K562 (cell line): ENCODE measurements at regions not wholly inside any gene's neighbourhood (a gene's known extent, or its start where the extent isn't known, plus 50 kb on each side); places are given as distances from the start of the nearest gene placed in this dataset.

Experiments used
- BDP1 ChIP-seq: IDR thresholded peaks from 3 replicates; pipeline ENCODE4 v1.6.1; 2011; ENCODE audit not compliant: insufficient read length, insufficient read depth
- CBFA2T3 ChIP-seq: fragments of 450-650 bp; IDR thresholded peaks from 2 replicates; pipeline ENCODE4 v1.6.1; 2017
- FOXK1 ChIP-seq: sonication (generic); formaldehyde crosslinking; IDR thresholded peaks from 2 replicates; pipeline ENCODE4 v1.8.0; 2022; ENCODE audit warnings: missing genetic modification reagents, mild to moderate bottlenecking, borderline replicate concordance
- MEF2D ChIP-seq: conservative IDR thresholded peaks from 2 replicates; pipeline ENCODE4 v1.6.1; 2016; ENCODE audit warnings: low read depth, missing genetic modification characterization, missing compliant biosample characterization
- PURB ChIP-seq: sonication (generic); formaldehyde crosslinking; IDR thresholded peaks from 2 replicates; pipeline ENCODE4 v1.9.0; 2021; ENCODE audit warnings: low read depth, mild to moderate bottlenecking, missing genetic modification reagents
- TFAM ChIP-seq: fragments of 250-450 bp; sonication (Bioruptor Pico); conservative IDR thresholded peaks from 2 replicates; pipeline ENCODE4 v1.5.0; 2021; ENCODE audit warnings: mild to moderate bottlenecking, moderate library complexity
- ZNF184 ChIP-seq: sonication (generic); formaldehyde crosslinking; IDR thresholded peaks from 2 replicates; pipeline ENCODE4 v1.5.0; 2020; ENCODE audit warnings: missing genetic modification reagents
- ZNF77 ChIP-seq: fragments of 250-450 bp; sonication (Bioruptor Pico); IDR thresholded peaks from 2 replicates; pipeline ENCODE4 v1.5.0; 2020
- TF ChIP-seq, protein P1 (sequence below), 2 experiments: IDR thresholded peaks; 2 replicates each; pipeline ENCODE4 v1.6.1; 2012; ENCODE audit warnings: improper control_type of control experiment in 2 of 2, low read depth in 2 of 2, low read length in 2 of 2, borderline replicate concordance in 1 of 2
- TF ChIP-seq, protein P2 (sequence below): IDR thresholded peaks from 2 replicates; pipeline ENCODE4 v1.6.1; 2016; ENCODE audit warnings: missing genetic modification characterization, missing compliant biosample characterization
- TF ChIP-seq, protein P3 (sequence below): fragments of 200-800 bp; sonication (Bioruptor generic); IDR thresholded peaks from 2 replicates; pipeline ENCODE4 v1.6.1; 2017; ENCODE audit warnings: missing genetic modification characterization, missing compliant biosample characterization

DNA sequence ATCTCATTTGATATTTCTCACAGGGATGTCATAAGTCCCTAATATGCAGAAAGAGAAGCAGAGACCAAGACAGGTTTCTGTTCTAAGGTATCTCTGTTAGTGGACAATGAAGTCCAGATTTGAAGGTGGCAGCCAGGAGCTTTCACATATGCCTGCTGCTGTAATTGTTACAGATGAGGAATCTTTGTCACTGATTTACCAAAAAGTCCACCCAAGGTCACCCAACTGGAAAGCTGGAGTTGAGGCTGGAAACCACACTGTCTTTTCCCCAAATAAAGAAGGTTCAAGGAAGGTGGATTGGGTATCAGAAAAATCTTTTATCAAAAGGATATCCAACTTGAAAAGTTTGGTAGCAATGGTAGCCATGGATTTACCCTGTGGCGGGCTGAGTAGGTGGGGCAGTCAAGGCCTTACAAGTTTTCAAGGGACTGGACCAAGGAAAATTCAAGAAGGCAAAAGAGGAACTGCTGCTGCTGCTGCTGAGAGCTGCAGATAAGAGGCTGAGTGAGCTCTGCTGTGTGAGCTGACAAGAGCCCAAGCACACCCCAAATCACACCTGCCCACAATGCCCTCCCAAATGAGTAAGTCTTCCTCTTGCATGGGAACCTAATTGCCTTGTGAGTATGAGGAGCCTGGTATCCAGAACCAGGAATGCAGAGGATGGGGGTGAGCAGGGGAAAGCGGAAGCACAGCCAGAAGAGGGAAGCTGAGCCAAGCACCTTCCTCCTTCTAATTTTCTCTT lies 241.2 kb downstream of the ANAPC1 start (continued):
- TF ChIP-seq, protein P1, sequence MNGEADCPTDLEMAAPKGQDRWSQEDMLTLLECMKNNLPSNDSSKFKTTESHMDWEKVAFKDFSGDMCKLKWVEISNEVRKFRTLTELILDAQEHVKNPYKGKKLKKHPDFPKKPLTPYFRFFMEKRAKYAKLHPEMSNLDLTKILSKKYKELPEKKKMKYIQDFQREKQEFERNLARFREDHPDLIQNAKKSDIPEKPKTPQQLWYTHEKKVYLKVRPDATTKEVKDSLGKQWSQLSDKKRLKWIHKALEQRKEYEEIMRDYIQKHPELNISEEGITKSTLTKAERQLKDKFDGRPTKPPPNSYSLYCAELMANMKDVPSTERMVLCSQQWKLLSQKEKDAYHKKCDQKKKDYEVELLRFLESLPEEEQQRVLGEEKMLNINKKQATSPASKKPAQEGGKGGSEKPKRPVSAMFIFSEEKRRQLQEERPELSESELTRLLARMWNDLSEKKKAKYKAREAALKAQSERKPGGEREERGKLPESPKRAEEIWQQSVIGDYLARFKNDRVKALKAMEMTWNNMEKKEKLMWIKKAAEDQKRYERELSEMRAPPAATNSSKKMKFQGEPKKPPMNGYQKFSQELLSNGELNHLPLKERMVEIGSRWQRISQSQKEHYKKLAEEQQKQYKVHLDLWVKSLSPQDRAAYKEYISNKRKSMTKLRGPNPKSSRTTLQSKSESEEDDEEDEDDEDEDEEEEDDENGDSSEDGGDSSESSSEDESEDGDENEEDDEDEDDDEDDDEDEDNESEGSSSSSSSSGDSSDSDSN (IDR thresholded peaks at IDR 0.05; ENCODE audit: borderline replicate concordance in 1 of 2, low read depth in 2 of 2, low read length in 2 of 2): no peak
- TF ChIP-seq, protein P2, sequence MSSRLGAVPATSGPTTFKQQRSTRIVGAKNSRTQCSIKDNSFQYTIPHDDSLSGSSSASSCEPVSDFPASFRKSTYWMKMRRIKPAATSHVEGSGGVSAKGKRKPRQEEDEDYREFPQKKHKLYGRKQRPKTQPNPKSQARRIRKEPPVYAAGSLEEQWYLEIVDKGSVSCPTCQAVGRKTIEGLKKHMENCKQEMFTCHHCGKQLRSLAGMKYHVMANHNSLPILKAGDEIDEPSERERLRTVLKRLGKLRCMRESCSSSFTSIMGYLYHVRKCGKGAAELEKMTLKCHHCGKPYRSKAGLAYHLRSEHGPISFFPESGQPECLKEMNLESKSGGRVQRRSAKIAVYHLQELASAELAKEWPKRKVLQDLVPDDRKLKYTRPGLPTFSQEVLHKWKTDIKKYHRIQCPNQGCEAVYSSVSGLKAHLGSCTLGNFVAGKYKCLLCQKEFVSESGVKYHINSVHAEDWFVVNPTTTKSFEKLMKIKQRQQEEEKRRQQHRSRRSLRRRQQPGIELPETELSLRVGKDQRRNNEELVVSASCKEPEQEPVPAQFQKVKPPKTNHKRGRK: no peak
- no peak for TF ChIP-seq PURB (CRISPR knock-in tag)
- TF ChIP-seq MEF2D: no peak
- TF ChIP-seq, protein P3, sequence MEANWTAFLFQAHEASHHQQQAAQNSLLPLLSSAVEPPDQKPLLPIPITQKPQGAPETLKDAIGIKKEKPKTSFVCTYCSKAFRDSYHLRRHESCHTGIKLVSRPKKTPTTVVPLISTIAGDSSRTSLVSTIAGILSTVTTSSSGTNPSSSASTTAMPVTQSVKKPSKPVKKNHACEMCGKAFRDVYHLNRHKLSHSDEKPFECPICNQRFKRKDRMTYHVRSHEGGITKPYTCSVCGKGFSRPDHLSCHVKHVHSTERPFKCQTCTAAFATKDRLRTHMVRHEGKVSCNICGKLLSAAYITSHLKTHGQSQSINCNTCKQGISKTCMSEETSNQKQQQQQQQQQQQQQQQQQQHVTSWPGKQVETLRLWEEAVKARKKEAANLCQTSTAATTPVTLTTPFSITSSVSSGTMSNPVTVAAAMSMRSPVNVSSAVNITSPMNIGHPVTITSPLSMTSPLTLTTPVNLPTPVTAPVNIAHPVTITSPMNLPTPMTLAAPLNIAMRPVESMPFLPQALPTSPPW (CRISPR knock-in tag): peak; percentile 58
- TF ChIP-seq BDP1: no peak
- TF ChIP-seq CBFA2T3: peak; percentile 94
- TF ChIP-seq FOXK1: no peak
- TF ChIP-seq ZNF77 (CRISPR knock-in tag): no peak
- TF ChIP-seq TFAM (CRISPR knock-in tag): no peak
- no peak for TF ChIP-seq ZNF184 (CRISPR knock-in tag)
